ENCODE measurements at regions not wholly inside any gene's neighbourhood (a gene's known extent, or its start where the extent isn't known, plus 50 kb on each side); places are given as distances from the start of the nearest gene placed in this dataset.

- no peaks in the 10 kb centered on the region for H3K36me3 ChIP-seq (ENCODE audit: insufficient read depth, low read length)
Observed at GRCh38 chr2:81437456-81438000, 1133.0 kb upstream of the LRRTM1 start.

GRCh38 chr2:81436256-81436655 is 1131.7 kb upstream of the LRRTM1 start:
- TF ChIP-seq EZH2phosphoT487 (IDR thresholded peaks at IDR 0.05; ENCODE audit: borderline replicate concordance) (no peak), CTCF (conservative IDR thresholded peaks at IDR 0.05; ENCODE audit: low read length) (no peak)
- Histone ChIP-seq H3K9ac (ENCODE audit: low read depth, low read length, poor library complexity, severe bottlenecking) (no peak overlapping the region), H2AFZ (ENCODE audit: low read length) (no peak overlapping the region), H3K36me3 (ENCODE audit: insufficient read depth, low read length) (no peaks in the 10 kb centered on the region), H3K9me2 (replicated peaks; ENCODE audit: low read depth, low read length) (no peaks in the 10 kb centered on the region), H3K9me3 (ENCODE audit: insufficient read depth, low read depth, low read length) (no peaks in the 10 kb centered on the region), H4K20me1 (ENCODE audit: insufficient read depth, low read length, poor library complexity, severe bottlenecking) (no peaks in the 10 kb centered on the region), H3K4me1 (ENCODE audit: insufficient read depth, low read length, poor library complexity, severe bottlenecking) (no peaks in the 10 kb centered on the region), H3K27me3 (ENCODE audit: insufficient read depth, low read length, poor library complexity, severe bottlenecking) (no peaks in the 10 kb centered on the region), H3K4me3 (ENCODE audit: low read length, poor library complexity, severe bottlenecking) (no peak overlapping the region), H3K4me2 (ENCODE audit: low read depth, low read length, poor library complexity, severe bottlenecking) (no peak overlapping the region), H3K79me2 (ENCODE audit: insufficient read depth, low read length) (no peaks in the 10 kb centered on the region), H3F3A (ENCODE audit: low read depth) (no peaks in the 10 kb centered on the region)

More at GRCh38 chr2:81437456-81438000, 1133.0 kb upstream of the LRRTM1 start:
- Histone ChIP-seq H3K4me2 (ENCODE audit: low read depth, low read length, poor library complexity, severe bottlenecking) (no peak overlapping the region), H3K4me3 (ENCODE audit: low read length, poor library complexity, severe bottlenecking) (no peak overlapping the region), H3K27me3 (ENCODE audit: insufficient read depth, low read length, poor library complexity, severe bottlenecking) (no peaks in the 10 kb centered on the region), H2AFZ (ENCODE audit: low read length) (no peak overlapping the region), H4K20me1 (ENCODE audit: insufficient read depth, low read length, poor library complexity, severe bottlenecking) (no peaks in the 10 kb centered on the region), H3K79me2 (ENCODE audit: insufficient read depth, low read length) (no peaks in the 10 kb centered on the region), H3F3A (ENCODE audit: low read depth) (no peaks in the 10 kb centered on the region), H3K9me3 (ENCODE audit: insufficient read depth, low read depth, low read length) (no peaks in the 10 kb centered on the region), H3K9me2 (replicated peaks; ENCODE audit: low read depth, low read length) (no peaks in the 10 kb centered on the region), H3K4me1 (ENCODE audit: insufficient read depth, low read length, poor library complexity, severe bottlenecking) (no peaks in the 10 kb centered on the region), H3K9ac (ENCODE audit: low read depth, low read length, poor library complexity, severe bottlenecking) (no peak overlapping the region)
- no peak for TF ChIP-seq CTCF (conservative IDR thresholded peaks at IDR 0.05; ENCODE audit: low read length)
- no peak for TF ChIP-seq EZH2phosphoT487 (IDR thresholded peaks at IDR 0.05; ENCODE audit: borderline replicate concordance)

- Histone ChIP-seq H3K4me1 (ENCODE audit: insufficient read depth, low read length, poor library complexity, severe bottlenecking) (no peaks in the 10 kb centered on the region), H3K9me3 (ENCODE audit: insufficient read depth, low read depth, low read length) (no peaks in the 10 kb centered on the region), H3K36me3 (ENCODE audit: insufficient read depth, low read length) (no peaks in the 10 kb centered on the region), H3K4me2 (ENCODE audit: low read depth, low read length, poor library complexity, severe bottlenecking) (no peak overlapping the region), H2AFZ (ENCODE audit: low read length) (no peak overlapping the region), H3K79me2 (ENCODE audit: insufficient read depth, low read length) (no peaks in the 10 kb centered on the region), H4K20me1 (ENCODE audit: insufficient read depth, low read length, poor library complexity, severe bottlenecking) (no peaks in the 10 kb centered on the region), H3F3A (ENCODE audit: low read depth) (no peaks in the 10 kb centered on the region), H3K27me3 (ENCODE audit: insufficient read depth, low read length, poor library complexity, severe bottlenecking) (no peaks in the 10 kb centered on the region), H3K9ac (ENCODE audit: low read depth, low read length, poor library complexity, severe bottlenecking) (no peak overlapping the region), H3K4me3 (ENCODE audit: low read length, poor library complexity, severe bottlenecking) (no peak overlapping the region), H3K9me2 (replicated peaks; ENCODE audit: low read depth, low read length) (no peaks in the 10 kb centered on the region)
- no peak for TF ChIP-seq CTCF (conservative IDR thresholded peaks at IDR 0.05; ENCODE audit: low read length)
- no peak for TF ChIP-seq EZH2phosphoT487 (IDR thresholded peaks at IDR 0.05; ENCODE audit: borderline replicate concordance)
Observed at GRCh38 chr2:81412681-81413080, 1108.1 kb upstream of the LRRTM1 start.

Data from Loucy (cell line).